ENCODE measurements at regions not wholly inside any gene's neighbourhood (a gene's known extent, or its start where the extent isn't known, plus 50 kb on each side); places are given as distances from the start of the nearest gene placed in this dataset.

DNA sequence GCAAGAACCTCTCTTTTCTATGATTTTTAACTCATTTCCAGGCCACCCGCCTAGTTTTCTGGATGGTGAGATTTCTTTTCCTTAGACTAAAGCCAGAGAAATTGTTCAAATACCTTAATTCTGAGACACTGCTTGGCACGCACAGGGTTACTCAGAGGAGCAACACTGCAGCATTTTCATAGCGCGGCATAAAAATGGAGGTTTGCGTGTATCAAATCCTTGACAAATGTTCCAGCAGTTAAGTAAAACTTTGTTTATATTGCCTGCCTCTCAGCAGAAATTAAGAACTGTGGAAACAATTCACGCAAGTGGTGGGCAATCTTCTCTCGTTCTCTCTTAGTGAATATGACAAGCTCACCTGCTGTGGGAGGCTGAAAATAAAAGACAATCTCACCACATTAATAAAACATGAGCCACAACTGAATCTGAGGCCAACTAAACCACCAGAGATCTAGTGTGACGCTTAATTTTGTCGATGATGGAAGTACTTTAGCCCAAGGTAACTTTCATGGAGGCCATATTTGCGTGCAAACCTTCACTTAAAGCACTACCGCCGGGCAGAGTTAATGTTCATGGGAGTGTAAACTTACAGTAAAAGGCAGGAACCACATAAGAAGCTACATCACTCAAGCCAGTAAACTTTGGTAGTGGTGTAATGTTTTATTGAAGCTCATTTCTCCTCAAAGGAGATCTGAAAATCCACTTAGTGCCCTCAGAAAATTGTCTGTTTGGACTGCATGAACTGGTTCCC lies 894.8 kb upstream of the EPHA5 start:
- TF ChIP-seq, protein P1, sequence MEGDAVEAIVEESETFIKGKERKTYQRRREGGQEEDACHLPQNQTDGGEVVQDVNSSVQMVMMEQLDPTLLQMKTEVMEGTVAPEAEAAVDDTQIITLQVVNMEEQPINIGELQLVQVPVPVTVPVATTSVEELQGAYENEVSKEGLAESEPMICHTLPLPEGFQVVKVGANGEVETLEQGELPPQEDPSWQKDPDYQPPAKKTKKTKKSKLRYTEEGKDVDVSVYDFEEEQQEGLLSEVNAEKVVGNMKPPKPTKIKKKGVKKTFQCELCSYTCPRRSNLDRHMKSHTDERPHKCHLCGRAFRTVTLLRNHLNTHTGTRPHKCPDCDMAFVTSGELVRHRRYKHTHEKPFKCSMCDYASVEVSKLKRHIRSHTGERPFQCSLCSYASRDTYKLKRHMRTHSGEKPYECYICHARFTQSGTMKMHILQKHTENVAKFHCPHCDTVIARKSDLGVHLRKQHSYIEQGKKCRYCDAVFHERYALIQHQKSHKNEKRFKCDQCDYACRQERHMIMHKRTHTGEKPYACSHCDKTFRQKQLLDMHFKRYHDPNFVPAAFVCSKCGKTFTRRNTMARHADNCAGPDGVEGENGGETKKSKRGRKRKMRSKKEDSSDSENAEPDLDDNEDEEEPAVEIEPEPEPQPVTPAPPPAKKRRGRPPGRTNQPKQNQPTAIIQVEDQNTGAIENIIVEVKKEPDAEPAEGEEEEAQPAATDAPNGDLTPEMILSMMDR (conservative IDR thresholded peaks at IDR 0.05; ENCODE audit: low read length), result no peak
- TF ChIP-seq EZH2phosphoT487 (IDR thresholded peaks at IDR 0.05; ENCODE audit: borderline replicate concordance, low read depth, low read length), result no peak

Measured in OCI-LY7 (cell line).